HFF-Myc (cell line): ENCODE measurements at regions not wholly inside any gene's neighbourhood (a gene's known extent, or its start where the extent isn't known, plus 50 kb on each side); places are given as distances from the start of the nearest gene placed in this dataset.

Source experiments
- DNase-seq: peaks from one replicate; pipeline ENCODE4 v3.0.0-alpha.2; 2011; ENCODE audit warnings: low read depth; ENCODE audit errors: extremely low read depth
- H3K4me3 ChIP-seq: replicated peaks from 2 replicates; pipeline ENCODE4 v1.5.1; 2011; ENCODE audit warnings: low read depth, mild to moderate bottlenecking, control low read depth, low read length
- TF ChIP-seq, protein P1 (sequence below): IDR thresholded peaks from 2 replicates; pipeline ENCODE4 v1.5.1; 2012; ENCODE audit warnings: mild to moderate bottlenecking, low read depth, low read length, control low read depth; ENCODE audit errors: missing control alignments

DNA sequence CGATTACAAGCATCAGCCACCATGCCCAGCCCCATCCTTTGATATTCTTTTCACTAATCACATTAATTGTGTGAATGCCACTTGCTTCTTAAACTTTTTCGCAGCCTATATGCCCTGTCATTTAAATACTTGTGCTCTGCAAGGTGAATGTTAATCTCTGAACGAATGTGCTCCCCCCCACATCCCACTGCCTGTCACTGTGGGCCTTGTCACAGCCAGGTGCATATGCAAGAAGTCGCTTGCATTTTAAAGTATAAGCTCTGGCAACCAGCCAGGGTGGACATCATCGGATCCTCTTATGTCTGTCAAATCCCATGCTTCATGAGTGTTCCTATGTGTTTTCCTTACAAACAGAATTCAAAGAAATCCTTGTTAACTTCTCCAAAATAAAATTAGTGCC, 304.4 kb downstream of the GALR1 start:
- no peak for DNase-seq

DNA sequence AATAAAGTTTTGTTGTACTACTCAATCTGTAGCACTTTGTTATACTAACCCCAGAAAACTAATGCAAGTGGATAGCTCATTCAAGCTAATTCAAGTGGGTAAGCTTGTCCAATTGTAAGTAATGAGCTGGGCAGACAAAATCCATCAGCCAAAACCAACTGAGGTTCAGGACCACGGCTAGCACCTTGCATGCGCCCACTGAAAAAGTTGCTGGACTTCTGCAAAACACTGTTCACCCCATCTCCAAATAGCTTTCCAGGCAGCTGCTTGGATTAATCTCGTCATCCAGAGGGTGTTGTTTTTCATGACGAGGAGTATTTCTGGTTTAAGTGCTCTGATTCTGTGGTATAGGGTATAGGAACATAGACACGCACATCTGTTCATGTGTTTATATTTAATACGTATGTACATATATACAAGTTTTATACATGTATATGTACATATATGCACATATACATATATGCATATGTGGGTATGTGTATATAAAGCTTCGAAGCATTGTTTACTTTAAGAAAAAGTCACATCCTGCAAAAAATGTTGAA, 307.5 kb downstream of the GALR1 start:
- TF ChIP-seq, protein P1, sequence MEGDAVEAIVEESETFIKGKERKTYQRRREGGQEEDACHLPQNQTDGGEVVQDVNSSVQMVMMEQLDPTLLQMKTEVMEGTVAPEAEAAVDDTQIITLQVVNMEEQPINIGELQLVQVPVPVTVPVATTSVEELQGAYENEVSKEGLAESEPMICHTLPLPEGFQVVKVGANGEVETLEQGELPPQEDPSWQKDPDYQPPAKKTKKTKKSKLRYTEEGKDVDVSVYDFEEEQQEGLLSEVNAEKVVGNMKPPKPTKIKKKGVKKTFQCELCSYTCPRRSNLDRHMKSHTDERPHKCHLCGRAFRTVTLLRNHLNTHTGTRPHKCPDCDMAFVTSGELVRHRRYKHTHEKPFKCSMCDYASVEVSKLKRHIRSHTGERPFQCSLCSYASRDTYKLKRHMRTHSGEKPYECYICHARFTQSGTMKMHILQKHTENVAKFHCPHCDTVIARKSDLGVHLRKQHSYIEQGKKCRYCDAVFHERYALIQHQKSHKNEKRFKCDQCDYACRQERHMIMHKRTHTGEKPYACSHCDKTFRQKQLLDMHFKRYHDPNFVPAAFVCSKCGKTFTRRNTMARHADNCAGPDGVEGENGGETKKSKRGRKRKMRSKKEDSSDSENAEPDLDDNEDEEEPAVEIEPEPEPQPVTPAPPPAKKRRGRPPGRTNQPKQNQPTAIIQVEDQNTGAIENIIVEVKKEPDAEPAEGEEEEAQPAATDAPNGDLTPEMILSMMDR: no peak
- DNase-seq: no peak

More for the DNA sequence above, 304.4 kb downstream of the GALR1 start:
- H3K4me3 ChIP-seq: no peak overlapping the region
- TF ChIP-seq, protein P1: no peak

DNA sequence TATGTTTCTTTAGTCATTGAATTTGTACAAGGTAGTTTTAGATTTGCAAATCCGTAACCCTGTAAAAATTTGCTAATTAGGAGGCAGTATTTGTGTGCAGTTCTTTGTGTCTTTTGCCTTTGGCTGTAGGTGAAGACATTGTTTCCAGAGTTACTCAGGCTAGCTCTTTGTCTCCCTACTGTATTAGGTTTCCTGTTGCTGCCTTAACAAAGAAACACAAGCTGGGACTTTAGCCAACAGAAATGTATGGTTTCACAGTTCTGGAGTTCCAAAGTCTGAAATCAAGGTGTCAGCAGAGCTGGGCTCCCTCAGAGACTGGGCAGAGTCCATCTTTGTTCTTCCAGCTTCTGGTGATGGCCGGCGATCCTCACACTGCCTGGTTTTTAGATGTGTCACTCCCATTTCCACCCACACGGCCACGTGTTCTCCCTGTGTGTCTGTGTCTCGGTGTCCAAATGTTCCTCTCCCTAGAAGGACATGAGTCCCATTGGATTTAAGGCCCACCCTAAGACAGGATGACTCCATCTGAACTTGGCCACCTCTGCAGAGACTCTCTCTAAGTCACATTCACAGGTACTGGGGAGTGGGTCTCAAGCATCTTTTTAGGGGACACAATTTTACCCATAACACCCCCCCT, 309.7 kb downstream of the GALR1 start:
- no peak overlapping the region for H3K4me3 ChIP-seq
- TF ChIP-seq, protein P1: no peak
- no peak for DNase-seq

More for the DNA sequence above, 307.5 kb downstream of the GALR1 start:
- no peak overlapping the region for H3K4me3 ChIP-seq

DNA sequence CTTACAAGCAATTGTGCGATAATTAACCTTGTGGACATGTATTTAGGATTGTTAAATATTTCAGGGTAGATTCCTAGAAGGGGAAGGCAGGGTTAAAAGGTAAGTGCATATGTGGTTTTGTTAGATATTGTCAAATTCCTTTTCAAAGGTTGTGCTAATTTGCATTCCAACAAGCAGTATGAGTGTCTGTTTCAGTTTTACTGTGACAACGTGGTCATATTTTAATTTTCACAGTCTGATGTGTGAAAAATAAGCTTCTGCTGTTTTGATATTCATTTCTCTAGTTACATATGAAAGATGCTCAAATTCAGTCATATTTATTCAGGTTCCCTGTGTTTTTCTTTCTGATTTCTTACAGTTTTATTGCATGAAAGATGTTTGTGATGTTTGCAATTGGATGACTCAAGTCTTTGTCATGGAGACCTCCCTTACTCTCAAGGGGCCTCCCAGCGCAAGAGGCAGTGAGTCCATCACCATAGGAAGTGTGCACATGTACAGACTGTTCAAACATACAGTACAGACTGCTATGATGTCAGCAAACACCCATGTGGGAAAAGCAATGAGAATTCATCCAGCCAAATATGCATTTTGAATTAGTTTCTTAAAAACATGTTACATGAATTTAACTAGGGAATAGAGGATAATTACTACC, 310.8 kb downstream of the GALR1 start:
- no peak for DNase-seq
- H3K4me3 ChIP-seq: no peak overlapping the region
- TF ChIP-seq, protein P1: no peak

DNA sequence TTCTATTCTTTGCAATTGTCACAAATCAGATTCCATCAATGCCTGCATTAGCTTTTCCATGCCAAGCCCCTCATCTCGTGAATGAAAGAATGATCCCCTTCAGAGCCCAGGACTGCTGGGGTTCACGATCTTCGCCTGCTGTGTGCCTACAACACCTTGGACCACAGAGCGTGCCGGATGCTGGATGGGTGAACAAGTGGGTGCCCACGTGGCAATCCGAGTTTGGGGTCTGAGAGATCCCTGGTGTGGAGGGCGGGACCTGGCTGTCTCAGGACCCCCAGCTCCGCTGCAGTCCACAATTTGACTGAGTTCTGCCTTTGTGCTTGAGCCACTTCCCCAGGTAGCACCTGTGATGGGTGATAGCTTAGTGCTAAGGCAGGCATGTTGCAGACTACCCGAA, 317.0 kb downstream of the GALR1 start:
- TF ChIP-seq, protein P1: no peak
- H3K4me3 ChIP-seq: no peak overlapping the region
- no peak for DNase-seq

DNA sequence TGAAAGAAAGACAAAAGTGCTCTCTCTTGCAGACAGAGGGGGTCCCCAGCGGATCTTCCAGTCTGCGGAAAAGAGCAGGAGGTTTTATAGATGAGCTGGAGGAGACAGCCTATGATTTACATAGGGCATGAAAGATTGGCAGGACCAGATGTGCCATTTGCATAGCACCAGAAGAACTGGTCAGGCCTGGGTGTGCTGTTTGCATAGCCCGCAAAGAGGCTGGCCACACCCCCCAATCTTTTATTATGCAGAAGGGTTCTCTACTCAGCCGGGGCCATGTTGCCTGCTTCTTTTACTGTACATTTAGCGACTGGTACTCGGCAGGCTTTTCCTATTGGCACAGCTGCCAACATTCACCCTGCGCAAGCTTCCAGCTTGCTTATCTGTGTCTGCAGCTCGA, 317.6 kb downstream of the GALR1 start:
- TF ChIP-seq, protein P1: no peak
- DNase-seq: no peak
- no peak overlapping the region for H3K4me3 ChIP-seq
